Epithelial cell of prostate (primary cell): ENCODE measurements at regions not wholly inside any gene's neighbourhood (a gene's known extent, or its start where the extent isn't known, plus 50 kb on each side); places are given as distances from the start of the nearest gene placed in this dataset.

ENCODE experiments used
- DNase-seq: peaks from one replicate; pipeline ENCODE4 v3.0.0-alpha.2; 2011; ENCODE audit warnings: low read depth, low spot score
- H3K27ac ChIP-seq: fragments of 450-650 bp; 2 replicates; pipeline ENCODE4 v1.5.1; 2017; ENCODE audit warnings: mild to moderate bottlenecking

GRCh38 chr9:111198936-111199335 is 131.1 kb downstream of the OR2K2 start:
- H3K27ac ChIP-seq, result no peak overlapping the region
- no peak for DNase-seq

GRCh38 chr9:111197256-111197655 is 132.8 kb downstream of the OR2K2 start:
- no peak overlapping the region for H3K27ac ChIP-seq
- no peak for DNase-seq

GRCh38 chr9:111195766-111196165 is 134.3 kb downstream of the OR2K2 start:
- no peak overlapping the region for H3K27ac ChIP-seq
- DNase-seq, result no peak

GRCh38 chr9:111193095-111193494 is 136.9 kb downstream of the OR2K2 start:
- no peak for DNase-seq
- H3K27ac ChIP-seq, result no peak overlapping the region

GRCh38 chr9:111192650-111193049 is 137.4 kb downstream of the OR2K2 start:
- DNase-seq, result no peak
- no peak overlapping the region for H3K27ac ChIP-seq

GRCh38 chr9:111190347-111190746 is 139.7 kb downstream of the OR2K2 start:
- DNase-seq, result no peak
- no peak overlapping the region for H3K27ac ChIP-seq

GRCh38 chr9:111187376-111187775 is 142.6 kb downstream of the OR2K2 start:
- DNase-seq, result no peak
- H3K27ac ChIP-seq, result no peak overlapping the region

- no peak for DNase-seq
- H3K27ac ChIP-seq, result no peak overlapping the region
Observed at GRCh38 chr9:111186021-111186530, 143.9 kb downstream of the OR2K2 start.

GRCh38 chr9:111180811-111181210 is 142.5 kb upstream of the LPAR1 start:
- no peak for DNase-seq

GRCh38 chr9:111179577-111179976 is 141.3 kb upstream of the LPAR1 start:
- no peak for DNase-seq
- no peak overlapping the region for H3K27ac ChIP-seq

More at GRCh38 chr9:111180811-111181210, 142.5 kb upstream of the LPAR1 start:
- H3K27ac ChIP-seq, result no peak overlapping the region

- no peak overlapping the region for H3K27ac ChIP-seq
- DNase-seq, result no peak
Observed at GRCh38 chr9:111178331-111179055, 140.2 kb upstream of the LPAR1 start.

GRCh38 chr9:111176511-111176910 is 138.2 kb upstream of the LPAR1 start:
- no peak for DNase-seq
- H3K27ac ChIP-seq, result no peak overlapping the region

- DNase-seq, result no peak
- no peak overlapping the region for H3K27ac ChIP-seq
Observed at GRCh38 chr9:111175350-111175749, 137.1 kb upstream of the LPAR1 start.

GRCh38 chr9:111167341-111167740 is 129.1 kb upstream of the LPAR1 start:
- no peak overlapping the region for H3K27ac ChIP-seq
- no peak for DNase-seq

GRCh38 chr9:111163716-111164389 is 125.6 kb upstream of the LPAR1 start:
- DNase-seq, result no peak

GRCh38 chr9:111162026-111162425 is 123.8 kb upstream of the LPAR1 start:
- no peak overlapping the region for H3K27ac ChIP-seq
- DNase-seq, result no peak

More at GRCh38 chr9:111163716-111164389, 125.6 kb upstream of the LPAR1 start:
- H3K27ac ChIP-seq, result no peak overlapping the region

- H3K27ac ChIP-seq, result no peak overlapping the region
- no peak for DNase-seq
Observed at GRCh38 chr9:111161015-111161415, 122.7 kb upstream of the LPAR1 start.

GRCh38 chr9:111158999-111159398 is 120.7 kb upstream of the LPAR1 start:
- DNase-seq, result no peak
- H3K27ac ChIP-seq, result no peak overlapping the region

GRCh38 chr9:111158363-111158762 is 120.1 kb upstream of the LPAR1 start:
- H3K27ac ChIP-seq, result no peak overlapping the region
- no peak for DNase-seq

- no peak overlapping the region for H3K27ac ChIP-seq
- no peak for DNase-seq
Observed at GRCh38 chr9:111154081-111154562, 115.9 kb upstream of the LPAR1 start.

GRCh38 chr9:111152614-111153406 is 114.5 kb upstream of the LPAR1 start:
- no peak overlapping the region for H3K27ac ChIP-seq
- DNase-seq, result no peak
